Activated T-cell treated with anti-CD3 and anti-CD28 coated beads, Interleukin-2, amount 50 U/mL, for 4 hours (primary cell): ENCODE measurements at regions not wholly inside any gene's neighbourhood (a gene's known extent, or its start where the extent isn't known, plus 50 kb on each side); places are given as distances from the start of the nearest gene placed in this dataset.

Experiments used
- ATAC-seq, 2 donors: fragments of 200-7000 bp; cut with Tn5 transposase; one replicate each; pipeline ENCODE4 v1.10.0; 2021
- DNase-seq: peaks from one replicate; pipeline ENCODE4 v3.0.0-alpha.2; 2020
- H3K27me3 Mint-ChIP-seq: one replicate; pipeline ENCODE4 v1.8.0; 2021; ENCODE audit warnings: low read depth, mixed read lengths
- H3K36me3 Mint-ChIP-seq: one replicate; pipeline ENCODE4 v1.8.0; 2022; ENCODE audit warnings: mixed read lengths; ENCODE audit not compliant: insufficient read depth
- H3K4me1 Mint-ChIP-seq: one replicate; pipeline ENCODE4 v1.8.0; 2021; ENCODE audit warnings: low read depth, mixed read lengths
- H3K4me3 Mint-ChIP-seq: one replicate; pipeline ENCODE4 v1.8.0; 2021; ENCODE audit warnings: mild to moderate bottlenecking, moderate library complexity, mixed read lengths
- H3K9me3 Mint-ChIP-seq: one replicate; pipeline ENCODE4 v1.8.0; 2021; ENCODE audit warnings: mixed read lengths

DNA sequence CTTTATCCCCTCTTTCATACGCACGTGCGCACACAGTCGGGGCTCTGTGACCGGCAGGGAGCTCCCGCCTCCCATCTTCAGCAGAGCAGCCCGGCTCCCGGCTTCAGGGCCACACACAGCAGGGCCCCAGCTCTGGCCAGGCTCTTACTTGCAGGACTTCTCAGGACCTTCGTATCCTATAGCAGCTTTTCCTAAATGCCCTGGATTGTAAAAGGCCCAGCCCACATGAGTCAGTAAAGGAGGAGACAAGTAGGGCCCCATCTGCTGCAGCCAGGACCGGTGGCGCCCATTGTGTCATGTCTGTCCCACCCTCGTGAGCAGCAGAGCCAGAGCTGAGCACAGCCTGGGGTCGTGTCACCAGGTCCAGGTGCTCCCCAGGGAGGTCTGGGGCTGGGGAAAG lies 107.6 kb upstream of the VSTM2B start:
- H3K4me3 Mint-ChIP-seq, result no peak overlapping the region
- DNase-seq (no peak), ATAC-seq (no peak)
- H3K36me3 Mint-ChIP-seq, result no peaks in the 10 kb centered on the region
- peaks cover 3% of the 10 kb centered on the region for H3K27me3 Mint-ChIP-seq
- no peaks in the 10 kb centered on the region for H3K9me3 Mint-ChIP-seq
- no peaks in the 10 kb centered on the region for H3K4me1 Mint-ChIP-seq

DNA sequence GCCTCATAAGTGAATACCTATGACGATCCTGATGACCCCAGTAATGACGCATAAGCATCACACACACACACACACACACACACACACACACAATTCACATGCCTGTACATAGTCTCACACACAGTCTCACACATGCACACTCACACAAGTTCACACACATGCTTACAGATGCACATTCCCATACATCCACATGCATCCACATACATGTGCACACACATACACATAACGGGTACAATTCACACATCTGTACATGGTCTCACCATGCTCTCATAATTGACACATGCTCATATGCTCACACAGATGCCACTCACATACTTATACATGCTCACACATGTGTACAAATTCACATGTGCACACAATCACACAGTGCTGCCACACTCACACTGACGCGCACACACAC lies 105.7 kb upstream of the VSTM2B start:
- peaks cover 9% of the 10 kb centered on the region for H3K9me3 Mint-ChIP-seq
- no peaks in the 10 kb centered on the region for H3K36me3 Mint-ChIP-seq
- no peak for ATAC-seq

DNA sequence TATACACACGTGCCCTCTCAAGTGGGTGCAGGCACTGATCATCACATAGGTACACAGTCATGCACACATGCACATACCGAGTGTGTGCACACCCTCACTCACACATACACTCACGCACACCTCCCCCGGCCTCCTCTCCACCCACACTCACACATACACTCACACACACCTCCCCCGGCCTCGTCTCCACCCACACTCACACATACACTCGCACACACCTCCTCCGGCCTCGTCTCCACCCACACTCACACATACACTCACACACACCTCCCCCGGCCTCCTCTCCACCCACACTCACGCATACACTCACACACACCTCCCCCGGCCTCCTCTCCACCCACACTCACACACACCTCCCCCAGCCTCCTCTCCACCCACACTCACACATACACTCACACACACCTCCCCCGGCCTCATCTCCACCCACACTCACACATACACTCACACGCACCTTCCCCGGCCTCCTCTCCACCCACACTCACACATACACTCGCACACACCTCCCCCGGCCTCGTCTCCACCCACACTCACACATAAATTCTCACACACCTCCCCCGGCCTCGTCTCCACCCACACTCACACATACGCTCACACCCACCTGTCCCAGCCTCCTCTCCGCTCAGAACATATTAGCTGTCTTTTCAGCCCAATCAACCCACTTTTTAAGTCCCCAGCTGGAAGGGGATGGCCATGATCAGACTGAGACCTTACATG lies 105.2 kb upstream of the VSTM2B start:
- no peak for DNase-seq
- H3K4me1 Mint-ChIP-seq, result no peaks in the 10 kb centered on the region
- peaks cover 9% of the 10 kb centered on the region for H3K9me3 Mint-ChIP-seq
- no peak for ATAC-seq
- no peaks in the 10 kb centered on the region for H3K36me3 Mint-ChIP-seq
- H3K4me3 Mint-ChIP-seq, result no peak overlapping the region
- peaks cover 7% of the 10 kb centered on the region for H3K27me3 Mint-ChIP-seq

More for the DNA sequence above, 105.7 kb upstream of the VSTM2B start:
- DNase-seq, result no peak
- Mint-ChIP-seq H3K4me1 (no peaks in the 10 kb centered on the region), H3K4me3 (no peak overlapping the region), H3K27me3 (peaks cover 3% of the 10 kb centered on the region)

DNA sequence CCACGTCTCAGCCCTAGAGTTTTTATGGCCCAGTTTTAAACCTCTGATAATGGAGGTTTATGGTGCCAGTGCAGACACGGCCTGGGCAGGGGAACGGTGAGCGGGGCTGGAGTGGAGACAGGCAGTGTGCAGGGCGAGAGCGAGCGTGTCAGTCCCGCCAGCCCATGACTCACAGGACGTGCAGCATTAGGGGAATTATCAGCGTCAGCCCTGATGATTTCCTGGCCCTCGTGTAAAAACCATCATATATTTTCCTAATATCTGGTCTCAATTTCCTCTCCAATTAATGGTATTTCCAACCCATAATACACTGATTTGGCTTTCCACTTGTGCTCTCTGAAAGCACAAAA lies 104.6 kb upstream of the VSTM2B start:
- peaks cover 9% of the 10 kb centered on the region for H3K9me3 Mint-ChIP-seq
- H3K27me3 Mint-ChIP-seq, result peaks cover 7% of the 10 kb centered on the region
- ATAC-seq (no peak), DNase-seq (no peak)
- H3K4me3 Mint-ChIP-seq, result no peak overlapping the region
- H3K36me3 Mint-ChIP-seq, result no peaks in the 10 kb centered on the region
- H3K4me1 Mint-ChIP-seq, result no peaks in the 10 kb centered on the region

DNA sequence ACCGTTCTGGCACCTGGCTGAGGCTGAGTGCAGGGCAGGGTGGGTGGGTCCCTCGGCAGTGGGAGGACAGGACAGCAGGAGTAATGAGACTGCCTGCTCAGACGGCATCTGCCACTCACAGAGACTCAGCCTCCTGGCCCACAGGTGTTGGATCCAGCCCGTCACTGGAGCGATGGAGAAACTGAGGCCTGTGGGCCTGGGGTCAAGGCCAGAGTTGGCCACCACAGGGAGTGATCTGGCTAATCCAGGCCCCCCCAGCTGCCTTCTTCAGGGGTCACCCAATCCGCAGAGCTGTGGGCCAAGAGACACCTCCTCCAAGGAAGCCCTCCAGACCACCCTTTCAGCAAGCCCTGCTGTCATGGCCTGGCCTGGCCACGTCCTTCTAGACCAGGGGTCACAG lies 103.7 kb upstream of the VSTM2B start:
- Mint-ChIP-seq H3K4me3 (no peak overlapping the region), H3K36me3 (no peaks in the 10 kb centered on the region), H3K9me3 (peaks cover 9% of the 10 kb centered on the region), H3K4me1 (no peaks in the 10 kb centered on the region), H3K27me3 (peaks cover 11% of the 10 kb centered on the region)
- no peak for ATAC-seq
- no peak for DNase-seq

DNA sequence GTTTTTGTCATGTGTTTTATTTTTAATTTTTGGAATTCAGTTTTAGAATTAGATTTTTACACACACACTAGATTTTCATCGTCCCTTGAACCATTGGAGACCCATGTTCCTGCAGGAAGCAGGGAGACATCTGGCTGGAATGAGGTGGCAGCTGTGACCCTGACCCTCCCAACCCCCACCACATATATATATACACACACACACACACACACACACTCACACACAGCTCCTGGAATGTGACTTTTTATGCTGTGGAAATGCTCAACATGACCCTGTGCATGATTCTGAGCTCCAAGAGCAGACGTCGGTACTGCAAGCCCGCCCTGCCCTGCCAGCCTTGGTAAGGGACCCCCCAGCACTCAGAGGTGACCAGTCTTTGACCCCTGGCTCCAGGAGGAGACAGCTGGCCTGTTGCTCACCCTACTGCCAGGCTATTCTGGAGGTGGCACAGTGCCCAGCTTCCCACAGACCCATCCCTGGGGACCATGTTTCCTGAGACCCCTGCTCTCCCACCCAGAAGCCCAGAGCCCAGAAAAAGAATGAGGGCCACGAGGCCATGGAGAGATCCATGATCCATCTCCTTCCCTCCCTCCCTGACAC lies 103.2 kb upstream of the VSTM2B start:
- H3K36me3 Mint-ChIP-seq, result no peaks in the 10 kb centered on the region
- H3K4me1 Mint-ChIP-seq, result no peaks in the 10 kb centered on the region
- no peak overlapping the region for H3K4me3 Mint-ChIP-seq
- H3K27me3 Mint-ChIP-seq, result peaks cover 11% of the 10 kb centered on the region
- H3K9me3 Mint-ChIP-seq, result peaks cover 9% of the 10 kb centered on the region
- ATAC-seq (no peak), DNase-seq (no peak)

DNA sequence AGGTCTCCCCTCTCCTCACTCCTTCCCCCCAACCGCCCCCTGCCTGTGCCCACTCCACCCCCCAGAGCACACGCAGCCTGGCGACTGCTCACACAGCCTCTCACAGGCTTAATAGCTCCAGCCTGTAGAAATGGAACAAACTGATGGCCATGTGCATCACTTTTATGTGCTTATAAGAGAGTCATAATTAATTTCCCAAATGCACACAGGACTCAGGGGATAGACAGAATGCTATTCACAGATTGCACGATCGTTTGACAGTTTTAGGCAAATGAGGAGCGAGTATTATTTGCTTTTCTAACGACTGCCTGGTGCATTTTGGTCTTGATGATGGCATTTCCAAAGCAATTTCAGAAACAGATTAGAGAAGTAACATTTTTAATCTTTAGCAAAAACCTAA lies 97.7 kb upstream of the VSTM2B start:
- Mint-ChIP-seq H3K36me3 (no peaks in the 10 kb centered on the region), H3K4me3 (no peak overlapping the region), H3K4me1 (no peaks in the 10 kb centered on the region), H3K27me3 (peaks cover 10% of the 10 kb centered on the region), H3K9me3 (peaks cover 9% of the 10 kb centered on the region)
- ATAC-seq, result no peak
- no peak for DNase-seq

DNA sequence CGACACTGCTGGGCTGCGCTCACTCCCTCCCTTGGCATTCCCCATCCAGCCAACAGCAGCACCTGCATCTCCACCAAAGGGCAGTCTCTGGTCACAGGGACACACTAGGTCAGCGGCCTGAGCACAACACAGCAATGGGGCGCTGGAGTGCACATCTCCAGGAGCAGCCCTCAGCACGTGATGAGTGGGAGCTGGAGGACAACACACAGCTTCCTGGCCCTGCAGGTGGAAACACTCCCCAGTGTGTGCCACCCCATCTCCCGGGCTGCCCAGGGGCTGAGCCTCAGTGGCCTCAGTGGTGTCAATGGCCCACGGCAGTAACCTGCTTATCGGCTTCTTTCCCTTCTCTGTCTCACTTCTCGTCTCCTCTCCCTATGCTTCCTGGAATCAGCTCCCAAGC lies 96.8 kb upstream of the VSTM2B start:
- Mint-ChIP-seq H3K4me3 (no peak overlapping the region), H3K9me3 (peaks cover 2% of the 10 kb centered on the region), H3K4me1 (no peaks in the 10 kb centered on the region), H3K36me3 (no peaks in the 10 kb centered on the region), H3K27me3 (peaks cover 14% of the 10 kb centered on the region)
- ATAC-seq, result no peak
- DNase-seq, result no peak

DNA sequence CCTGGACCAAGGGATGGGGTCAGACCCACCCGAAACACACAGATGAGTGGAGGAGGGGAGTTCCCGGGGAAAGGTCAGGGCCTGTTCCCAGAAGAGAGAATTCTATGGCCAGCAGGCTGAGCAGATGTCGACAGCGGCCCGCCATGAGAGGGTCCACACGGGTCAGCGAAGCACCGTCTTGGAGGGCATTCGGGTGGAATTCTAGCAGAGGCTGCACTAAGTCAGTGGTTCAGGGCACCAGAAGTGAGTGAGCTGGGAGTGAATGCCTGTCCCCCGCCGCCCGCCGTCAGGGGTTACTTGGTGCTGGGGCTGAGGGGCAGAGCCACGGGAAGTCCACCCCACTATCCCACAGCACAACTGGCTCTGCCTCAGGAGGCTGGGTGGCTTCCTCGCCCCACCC lies 96.2 kb upstream of the VSTM2B start:
- Mint-ChIP-seq H3K9me3 (no peaks in the 10 kb centered on the region), H3K4me1 (no peaks in the 10 kb centered on the region), H3K27me3 (peaks cover 18% of the 10 kb centered on the region), H3K4me3 (no peak overlapping the region), H3K36me3 (no peaks in the 10 kb centered on the region)
- no peak for DNase-seq
- no peak for ATAC-seq

DNA sequence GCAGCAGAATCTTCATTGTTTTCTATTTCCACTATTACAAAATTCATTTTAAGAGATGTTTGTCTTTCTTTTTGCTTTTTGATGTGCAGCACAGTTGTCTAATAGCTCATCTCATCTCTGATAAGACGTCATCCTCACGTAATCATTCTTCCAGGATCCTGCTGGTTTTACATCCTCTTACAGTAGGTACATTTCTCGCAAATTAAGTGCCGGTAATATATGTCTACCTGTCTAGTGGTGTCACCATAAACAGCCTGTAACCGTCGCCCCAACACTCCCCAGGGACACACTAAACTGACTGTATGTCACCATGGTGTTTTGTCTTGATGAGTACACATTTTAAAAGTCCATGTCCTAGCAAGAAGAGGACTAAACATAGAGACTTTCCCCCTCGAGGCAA lies 94.5 kb upstream of the VSTM2B start:
- ATAC-seq (no peak), DNase-seq (no peak)

DNA sequence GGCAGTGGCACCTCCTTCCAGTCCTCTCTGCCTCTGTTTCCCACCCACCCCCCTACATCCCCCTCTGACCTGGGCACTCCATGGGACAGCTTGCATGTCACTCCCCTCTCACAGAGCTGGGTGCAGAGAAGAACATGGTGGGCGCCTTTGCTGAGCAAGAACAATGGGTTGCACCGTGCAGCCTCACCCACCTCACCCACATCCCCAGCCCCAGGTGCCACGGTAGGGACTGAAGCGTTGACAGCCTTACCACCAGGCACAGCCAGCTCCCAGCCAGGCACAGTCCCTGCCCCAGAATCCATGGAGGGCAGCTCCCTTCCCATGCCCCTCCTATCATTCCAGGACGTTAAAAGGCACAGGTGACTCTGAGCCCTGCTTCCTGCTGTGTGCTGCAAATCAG lies 93.1 kb upstream of the VSTM2B start:
- Mint-ChIP-seq H3K4me3 (no peak overlapping the region), H3K27me3 (peaks cover 10% of the 10 kb centered on the region), H3K36me3 (no peaks in the 10 kb centered on the region), H3K9me3 (no peaks in the 10 kb centered on the region), H3K4me1 (no peaks in the 10 kb centered on the region)
- no peak for ATAC-seq
- DNase-seq, result no peak

More for the DNA sequence above, 94.5 kb upstream of the VSTM2B start:
- H3K36me3 Mint-ChIP-seq, result no peaks in the 10 kb centered on the region
- no peaks in the 10 kb centered on the region for H3K9me3 Mint-ChIP-seq
- peaks cover 14% of the 10 kb centered on the region for H3K27me3 Mint-ChIP-seq
- no peaks in the 10 kb centered on the region for H3K4me1 Mint-ChIP-seq
- no peak overlapping the region for H3K4me3 Mint-ChIP-seq

DNA sequence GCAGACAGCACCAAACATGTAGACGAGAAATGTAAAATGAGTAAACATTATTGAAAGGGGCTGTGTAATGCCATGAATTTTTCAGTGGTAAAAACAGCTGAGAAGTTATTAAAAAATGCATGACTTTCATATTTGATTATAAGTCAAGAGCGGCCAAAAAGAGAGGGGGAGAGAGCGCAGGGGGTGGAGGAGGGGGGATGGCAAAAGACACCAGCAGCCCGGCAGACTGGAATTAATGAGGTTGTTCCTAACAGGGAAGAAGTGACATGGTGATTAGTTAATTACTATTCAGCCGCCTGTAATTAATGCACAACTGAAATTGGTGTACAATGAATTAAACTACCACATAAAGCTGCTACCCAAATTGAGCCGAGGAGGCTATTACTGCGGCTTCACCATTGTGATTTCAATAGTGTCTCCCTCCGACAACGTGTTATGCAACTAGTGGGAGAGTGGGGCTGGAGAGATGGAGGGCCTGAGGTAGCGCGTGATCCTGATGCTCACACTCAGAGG lies 89.1 kb upstream of the VSTM2B start:
- ATAC-seq, result no peak
- DNase-seq, result no peak
- Mint-ChIP-seq H3K4me3 (no peak overlapping the region), H3K27me3 (peaks cover 8% of the 10 kb centered on the region), H3K9me3 (no peaks in the 10 kb centered on the region), H3K36me3 (no peaks in the 10 kb centered on the region), H3K4me1 (no peaks in the 10 kb centered on the region)

DNA sequence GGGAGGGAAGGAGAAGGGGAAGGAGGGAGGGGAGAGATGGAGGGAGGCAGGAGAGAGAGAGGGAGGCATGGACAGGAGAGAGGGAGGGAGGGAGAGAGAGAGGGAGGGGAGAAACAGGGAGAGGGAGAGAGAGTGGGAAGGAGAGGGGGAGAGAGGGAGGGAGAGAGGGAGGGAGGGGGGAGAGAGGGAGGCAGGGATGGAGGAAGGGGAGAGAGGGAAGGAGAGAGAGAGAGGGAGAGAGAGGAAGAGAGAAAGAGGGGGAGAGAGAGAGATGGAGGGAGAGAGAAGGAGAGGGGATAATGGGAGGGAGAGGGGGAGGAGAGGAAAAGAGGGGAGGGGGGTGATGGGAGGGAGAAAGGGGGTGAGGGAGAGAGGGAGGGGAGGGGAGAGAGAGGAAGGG lies 86.8 kb upstream of the VSTM2B start:
- no peaks in the 10 kb centered on the region for H3K4me1 Mint-ChIP-seq
- H3K27me3 Mint-ChIP-seq, result peaks cover 4% of the 10 kb centered on the region
- DNase-seq (no peak), ATAC-seq (no peak)
- H3K9me3 Mint-ChIP-seq, result no peaks in the 10 kb centered on the region
- H3K36me3 Mint-ChIP-seq, result no peaks in the 10 kb centered on the region
- H3K4me3 Mint-ChIP-seq, result no peak overlapping the region

DNA sequence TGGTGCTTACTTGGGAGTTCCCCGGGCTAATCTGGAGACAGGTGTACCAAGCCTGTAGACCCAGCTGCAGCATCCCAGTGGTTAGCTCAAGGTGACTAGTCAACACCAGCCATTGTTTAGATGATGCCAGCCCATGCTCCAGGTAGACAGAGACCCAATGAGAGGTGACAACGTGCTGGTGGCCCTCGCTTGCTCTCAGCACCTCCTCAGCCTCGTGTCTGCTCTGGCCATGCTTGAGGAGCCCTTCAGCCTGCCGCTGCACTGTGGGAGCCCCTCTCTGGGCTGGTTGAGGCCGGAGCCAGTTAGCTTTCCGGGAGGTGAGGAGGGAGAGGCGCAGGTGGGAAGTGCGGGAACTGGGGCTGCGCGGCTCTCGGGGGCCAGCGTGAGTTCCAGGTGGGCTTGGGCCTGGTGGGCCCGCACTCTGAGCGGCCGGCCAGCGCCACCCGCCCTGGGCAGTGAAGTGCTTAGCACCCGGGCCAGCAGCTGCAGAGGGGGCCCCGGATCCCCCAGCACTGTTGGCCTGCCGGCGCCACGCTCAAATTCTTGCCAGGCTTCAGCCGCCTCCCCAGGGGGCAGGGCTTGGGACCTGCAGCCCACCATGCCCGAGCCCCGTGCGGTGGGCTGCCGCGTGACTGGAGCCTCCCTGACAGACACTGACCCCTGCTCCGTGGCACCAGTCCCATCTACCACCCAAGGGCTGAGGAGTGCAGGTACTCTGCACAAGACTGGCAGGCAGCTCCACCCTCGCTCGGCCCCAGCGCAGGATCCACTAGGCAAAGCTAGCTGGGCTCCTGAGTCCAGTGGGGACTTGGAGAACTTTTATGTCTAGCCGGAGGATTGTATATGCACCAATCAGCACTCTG lies 85.9 kb upstream of the VSTM2B start:
- Mint-ChIP-seq H3K9me3 (no peaks in the 10 kb centered on the region), H3K4me1 (no peaks in the 10 kb centered on the region), H3K4me3 (no peak overlapping the region), H3K36me3 (no peaks in the 10 kb centered on the region), H3K27me3 (peaks cover 4% of the 10 kb centered on the region)
- DNase-seq (no peak), ATAC-seq (no peak)

DNA sequence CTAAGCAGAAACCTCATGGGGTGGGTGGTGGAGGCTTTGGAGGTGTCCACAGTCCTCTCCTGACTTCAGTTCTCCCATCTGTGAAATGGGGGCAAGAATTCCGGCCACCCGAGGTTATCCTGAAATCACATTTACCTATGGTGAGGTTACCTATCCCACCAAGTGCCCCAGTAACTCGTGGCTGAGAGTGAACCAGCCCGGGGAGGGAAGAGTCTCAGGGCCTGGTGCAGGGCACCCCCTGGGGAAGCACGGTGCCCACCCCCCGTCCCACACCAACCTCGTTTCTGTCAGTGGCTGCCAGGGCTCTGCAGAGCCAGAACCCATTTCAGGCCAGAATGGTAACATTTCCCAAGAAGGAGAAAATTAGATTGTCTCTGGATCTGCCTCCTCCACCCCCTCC lies 83.7 kb upstream of the VSTM2B start:
- Mint-ChIP-seq H3K4me1 (no peaks in the 10 kb centered on the region), H3K36me3 (no peaks in the 10 kb centered on the region), H3K9me3 (no peaks in the 10 kb centered on the region), H3K27me3 (peaks cover 15% of the 10 kb centered on the region), H3K4me3 (no peak overlapping the region)
- no peak for ATAC-seq
- DNase-seq, result no peak
